K562 (cell line): ENCODE measurements at regions not wholly inside any gene's neighbourhood (a gene's known extent, or its start where the extent isn't known, plus 50 kb on each side); places are given as distances from the start of the nearest gene placed in this dataset.

Source experiments
- ATAC-seq: fragments of 200-7000 bp; cut with Tn5 transposase; 3 replicates; pipeline ENCODE4 v1.9.1; 2020; ENCODE audit warnings: moderate library complexity
- BruUV-seq: library from RNA; stranded (reverse); fragments of 400-500 nt; replicated peaks from 2 replicates; lab custom pipeline; 2021; lab: Mats Ljungman, UMichigan
- CTCF ChIA-PET: fragments of 300-600 bp; formaldehyde crosslinking; extraction: SDS; loops from one replicate; lab custom pipeline; 2021; ENCODE audit warnings: low intra/inter-chr PET ratio; lab: Yijun Ruan, JAX
- POLR2A ChIA-PET: fragments of 300-600, 350-650 bp; sonication (Branson Sonifier 250); formaldehyde crosslinking; extraction: SDS; loops from one replicate; lab custom pipeline; 2021; ENCODE audit warnings: antibody characterized with exemption, inconsistent platforms; lab: Yijun Ruan, JAX
- DNase-seq, 4 experiments: peaks; one replicate each; pipeline versions ENCODE4 v3.0.0 to v3.0.0-alpha.2; 2011 to 2018; ENCODE audit warnings: low spot score in 3 of 4, mixed read lengths in 3 of 4; ENCODE audit errors: extremely low read depth in 1 of 4
- FAIRE-seq: peaks from 2 replicates; lab custom pipeline; 2011; peaks lifted over from hg19 to GRCh38; lab: Jason Lieb, UNC
- H2AFZ ChIP-seq: 2 replicates; pipeline ENCODE4 v1.6.0; 2011; ENCODE audit warnings: low read depth, low read length, control low read depth, inconsistent platforms
- H3K27ac ChIP-seq: fragments of 200-600 bp; 3 replicates; pipeline ENCODE4 v1.8.0; 2011; ENCODE audit warnings: low read depth, mild to moderate bottlenecking, control low read depth, inconsistent platforms, low read length, moderate library complexity, mixed read lengths; ENCODE audit errors: extremely low read depth
- H3K27me3 ChIP-seq, 2 experiments: fragments of 300-600 bp in 1 of 2; 2 replicates in 1 of 2; 3 replicates in 1 of 2; pipeline versions ENCODE4 v1.6.0 to v1.8.0; 2011; ENCODE audit warnings: inconsistent platforms in 2 of 2, low read length in 2 of 2, mild to moderate bottlenecking in 1 of 2, mixed read lengths in 1 of 2, moderate library complexity in 1 of 2; ENCODE audit not compliant: control insufficient read depth in 2 of 2, insufficient read depth in 2 of 2
- H3K36me3 ChIP-seq: fragments of 300-600 bp; 3 replicates; pipeline ENCODE4 v1.8.0; 2011; ENCODE audit warnings: mild to moderate bottlenecking, low read length, inconsistent platforms; ENCODE audit not compliant: control insufficient read depth, insufficient read depth
- H3K4me1 ChIP-seq, 2 experiments: fragments of 200-600 bp in 1 of 2; replicated peaks in 1 of 2; 2 replicates in 1 of 2; 3 replicates in 1 of 2; pipeline versions ENCODE4 v1.5.1 to v1.8.0; 2011; ENCODE audit warnings: inconsistent platforms in 2 of 2, low read length in 2 of 2, mild to moderate bottlenecking in 1 of 2, mixed read lengths in 1 of 2, moderate library complexity in 1 of 2; ENCODE audit not compliant: control insufficient read depth in 2 of 2, insufficient read depth in 2 of 2
- H3K4me2 ChIP-seq: 2 replicates; pipeline ENCODE4 v1.6.1; 2011; ENCODE audit warnings: low read length, control low read depth, inconsistent platforms, mixed read lengths; ENCODE audit not compliant: insufficient read depth
- H3K4me3 ChIP-seq: fragments of 200-600 bp; sonication (generic), shearing (Covaris generic); 2 replicates; pipeline ENCODE4 v1.5.1; 2016; ENCODE audit warnings: control low read depth, inconsistent platforms
- H3K79me2 ChIP-seq: fragments of 200-600 bp; 3 replicates; pipeline ENCODE4 v1.8.0; 2011; ENCODE audit warnings: low read length, inconsistent platforms; ENCODE audit not compliant: control insufficient read depth, insufficient read depth
- H3K9ac ChIP-seq, 2 experiments: 2 replicates each; pipeline versions ENCODE4 v1.6.0 to v1.6.1; 2011; ENCODE audit warnings: low read depth in 2 of 2, low read length in 2 of 2, control low read depth in 1 of 2, inconsistent platforms in 1 of 2, mild to moderate bottlenecking in 1 of 2, mixed read lengths in 1 of 2; ENCODE audit not compliant: insufficient read depth in 1 of 2
- H3K9me1 ChIP-seq: one replicate; pipeline ENCODE4 v1.6.0; 2011; ENCODE audit warnings: inconsistent platforms, mild to moderate bottlenecking, low read length, moderate library complexity; ENCODE audit not compliant: control insufficient read depth, insufficient read depth
- H3K9me3 ChIP-seq: replicated peaks from 2 replicates; pipeline ENCODE4 v1.5.1; 2011; ENCODE audit warnings: low read depth, low read length, inconsistent platforms; ENCODE audit not compliant: control insufficient read depth, insufficient read depth
- H4K20me1 ChIP-seq: replicated peaks from 2 replicates; pipeline ENCODE4 v1.6.1; 2011; ENCODE audit warnings: low read length, inconsistent platforms, mixed read lengths; ENCODE audit not compliant: control insufficient read depth, insufficient read depth
- ARNT ChIP-seq, 2 experiments: fragments of 450-650 bp; IDR thresholded peaks; 2 replicates each; pipeline ENCODE4 v1.6.1; 2016; ENCODE audit warnings: mild to moderate bottlenecking in 1 of 2
- CREB1 ChIP-seq, 2 experiments: sonication (generic) in 1 of 2; formaldehyde crosslinking in 1 of 2; IDR thresholded peaks; 2 replicates each; pipeline versions ENCODE4 v1.6.1 to v1.8.0; 2012 to 2022; ENCODE audit warnings: inconsistent platforms in 1 of 2, mild to moderate bottlenecking in 1 of 2, missing genetic modification reagents in 1 of 2, moderate library complexity in 1 of 2
- DPF2 ChIP-seq: fragments of 450-650 bp; IDR thresholded peaks from 2 replicates; pipeline ENCODE4 v1.6.1; 2016
- ELF4 ChIP-seq: fragments of 450-650 bp; formaldehyde crosslinking; IDR thresholded peaks from 2 replicates; pipeline ENCODE4 v1.4.0; 2022; ENCODE audit warnings: missing genetic modification characterization
- EP300 ChIP-seq: IDR thresholded peaks from 2 replicates; pipeline ENCODE4 v1.6.1; 2012; ENCODE audit warnings: low read length, improper control_type of control experiment
- HMBOX1 ChIP-seq: sonication (generic); IDR thresholded peaks from 2 replicates; pipeline ENCODE4 v1.6.1; 2016
- IRF1 ChIP-seq: sonication (generic); formaldehyde crosslinking; IDR thresholded peaks from 2 replicates; pipeline ENCODE4 v1.8.0; 2022; ENCODE audit warnings: missing genetic modification reagents, mild to moderate bottlenecking, borderline replicate concordance
- JUND ChIP-seq, 2 experiments: IDR thresholded peaks; 2 replicates in 1 of 2; 3 replicates in 1 of 2; pipeline ENCODE4 v1.6.1; 2011; ENCODE audit warnings: borderline replicate concordance in 2 of 2, low read depth in 2 of 2, low read length in 2 of 2, improper control_type of control experiment in 1 of 2, missing biosample characterization in 1 of 2, missing genetic modification characterization in 1 of 2, missing genetic modification reagents in 1 of 2
- MAFF ChIP-seq: IDR thresholded peaks from 2 replicates; pipeline ENCODE4 v1.6.1; 2012; ENCODE audit warnings: low read length, improper control_type of control experiment
- RB1 ChIP-seq: fragments of 450-650 bp; IDR thresholded peaks from 2 replicates; pipeline ENCODE4 v1.6.1; 2017; ENCODE audit warnings: low read depth, mild to moderate bottlenecking
- SETDB1 ChIP-seq: IDR thresholded peaks from one replicate; pipeline ENCODE4 v1.6.1; 2012; ENCODE audit warnings: low read length, control low read depth, inconsistent platforms
- TBL1XR1 ChIP-seq, 2 experiments: IDR thresholded peaks; 2 replicates each; pipeline ENCODE4 v1.6.1; 2012; ENCODE audit warnings: improper control_type of control experiment in 2 of 2, low read length in 2 of 2, mild to moderate bottlenecking in 1 of 2
- TCF3 ChIP-seq: sonication (generic); formaldehyde crosslinking; IDR thresholded peaks from 2 replicates; pipeline ENCODE4 v1.4.0; 2020; ENCODE audit warnings: mild to moderate bottlenecking, missing genetic modification reagents
- ZBED1 ChIP-seq: IDR thresholded peaks from 2 replicates; pipeline ENCODE4 v1.6.1; 2014
- ZBTB5 ChIP-seq: fragments of 450-650 bp; IDR thresholded peaks from 2 replicates; pipeline ENCODE4 v1.6.1; 2017; ENCODE audit warnings: antibody characterized with exemption
- ZNF280A ChIP-seq: fragments of 450-650 bp; IDR thresholded peaks from 2 replicates; pipeline ENCODE4 v1.6.1; 2018; ENCODE audit warnings: mild to moderate bottlenecking, low read depth; ENCODE audit not compliant: partially characterized antibody
- ZNF79 ChIP-seq: fragments of 250-450 bp; sonication (Bioruptor Pico); IDR thresholded peaks from 2 replicates; pipeline ENCODE4 v1.4.0; 2020; ENCODE audit warnings: low read depth, mild to moderate bottlenecking, moderate library complexity
- ZSCAN29 ChIP-seq: fragments of 450-650 bp; IDR thresholded peaks from 2 replicates; pipeline ENCODE4 v1.6.1; 2017
- in situ Hi-C: fragments of 300-500 bp; cut with MboI; formaldehyde crosslinking; loops from 4 replicates; pipeline ENCODE4 v1.15.0; 2018; ENCODE audit warnings: inconsistent platforms, mixed read lengths
- intact Hi-C: fragments of 100-400 bp; cut with micrococcal nuclease; formaldehyde crosslinking; loops from 2 replicates; pipeline ENCODE4 v1.14.2; 2022

- H3K9ac ChIP-seq = no peak overlapping the region
- ATAC-seq (no peak), FAIRE-seq (no peak), DNase-seq (no peak)
- no TSS peak for BruUV-seq
- in situ Hi-C loops (no loop called here), intact Hi-C loops (no loop called here)
- no peaks in the 10 kb centered on the region for H3K9me1 ChIP-seq
- no peaks in the 10 kb centered on the region for H3K4me1 ChIP-seq
- no peaks in the 10 kb centered on the region for H3K79me2 ChIP-seq
- no peak for TF ChIP-seq ZBTB5
- no peak for TF ChIP-seq ELF4 (CRISPR knock-in tag)
- TF ChIP-seq JUND (IDR thresholded peaks at IDR 0.05; ENCODE audit: borderline replicate concordance, low read depth, low read length) = no peak
- TF ChIP-seq JUND (tag; IDR thresholded peaks at IDR 0.05; ENCODE audit: borderline replicate concordance, low read depth, low read length) = no peak
- no peak for TF ChIP-seq TBL1XR1 (IDR thresholded peaks at IDR 0.05; ENCODE audit: low read length in 2 of 2)
- no peak for TF ChIP-seq CREB1 (IDR thresholded peaks at IDR 0.05)
- no peak for TF ChIP-seq CREB1 (CRISPR knock-in tag; IDR thresholded peaks at IDR 0.05)
- TF ChIP-seq ARNT (IDR thresholded peaks at IDR 0.05) = no peak
- TF ChIP-seq RB1 = no peak
- TF ChIP-seq TCF3 (CRISPR knock-in tag) = no peak
- no peak for TF ChIP-seq MAFF
- TF ChIP-seq ZNF280A = no peak
- TF ChIP-seq DPF2 = no peak
- no peak for TF ChIP-seq HMBOX1
- TF ChIP-seq ZNF79 (CRISPR knock-in tag) = no peak
- TF ChIP-seq ZSCAN29 = no peak
- TF ChIP-seq IRF1 (CRISPR knock-in tag) = no peak
- TF ChIP-seq SETDB1 = no peak
- no peak for TF ChIP-seq EP300
- no peak for TF ChIP-seq ZBED1
- H3K9me3 ChIP-seq = no peaks in the 10 kb centered on the region
- 0 out of 2 replicates have a peak, but pooled peaks cover 4% of the 10 kb centered on the region for H4K20me1 ChIP-seq
- H3K27ac ChIP-seq = no peak overlapping the region
- H3K4me2 ChIP-seq = no peak overlapping the region
- H3K27me3 ChIP-seq = peaks cover 2 to 42% of the 10 kb centered on the region in 2 experiments; a peak in 3 of 5 replicates
- H3K4me3 ChIP-seq = no peak overlapping the region
- CTCF ChIA-PET = no interaction called here
- POLR2A ChIA-PET = no interaction called here
- no peak overlapping the region for H2AFZ ChIP-seq
- no peaks in the 10 kb centered on the region for H3K36me3 ChIP-seq
Measured at GRCh38 chr2:19807346-19807745, 94.4 kb downstream of the TTC32 start.
